ENCODE measurements at regions not wholly inside any gene's neighbourhood (a gene's known extent, or its start where the extent isn't known, plus 50 kb on each side); places are given as distances from the start of the nearest gene placed in this dataset.

GRCh38 chr3:181274025-181274424 lies 284.5 kb upstream of the DNAJC19 start:
- TF ChIP-seq TCF12 (IDR thresholded peaks at IDR 0.05) (no peak), NRF1 (IDR thresholded peaks at IDR 0.05; ENCODE audit: low read depth, low read length) (no peak), RAD21 (IDR thresholded peaks at IDR 0.05; ENCODE audit: low read length) (no peak)
- no peaks in the 10 kb centered on the region for H3F3A ChIP-seq (replicated peaks; ENCODE audit: insufficient read depth)
- H3K9ac ChIP-seq: no peak overlapping the region
- POLR2A ChIA-PET: no interaction called here
- no peak overlapping the region for H2AFZ ChIP-seq (ENCODE audit: low read depth)
- H3K9me3 ChIP-seq: no peaks in the 10 kb centered on the region
- H3K9me2 ChIP-seq: no peaks in the 10 kb centered on the region
- no peaks in the 10 kb centered on the region for H3K79me2 ChIP-seq (ENCODE audit: insufficient read depth)
- no peaks in the 10 kb centered on the region for H3K36me3 ChIP-seq (replicated peaks in 1 of 2; ENCODE audit: control insufficient read depth in 1 of 2, insufficient read depth in 2 of 2, low read length in 1 of 2)
- H3K4me3 ChIP-seq (ENCODE audit: low read depth in 2 of 2, low read length in 1 of 2): no peak overlapping the region
- CTCF ChIA-PET: interaction anchor here (2.3 to 2.5 kb wide), 2 partner anchors 64 to 426 kb away, joined by 9 to 16 read pairs; no protein-coding TSS in a partner anchor
- no peaks in the 10 kb centered on the region; a peak in 1 of 4 replicates for H3K4me1 ChIP-seq (ENCODE audit: control insufficient read depth in 1 of 2, insufficient read depth in 2 of 2, low read depth in 1 of 2, low read length in 1 of 2)
- no peaks in the 10 kb centered on the region for H4K20me1 ChIP-seq (ENCODE audit: insufficient read depth)
- H3K4me2 ChIP-seq: no peak overlapping the region
- H3K27ac ChIP-seq (ENCODE audit: low read depth in 2 of 2, low read length in 1 of 2): no peak overlapping the region
- no peaks in the 10 kb centered on the region for H3K27me3 ChIP-seq (ENCODE audit: insufficient read depth)
- WGBS (ENCODE audit: low lambda C conversion rate): 21% methylated on average over 1 of the region's 1 CpG
- DNase-seq: no peak

- H3K9ac ChIP-seq: no peak overlapping the region
- H3K36me3 ChIP-seq (replicated peaks in 1 of 2; ENCODE audit: control insufficient read depth in 1 of 2, insufficient read depth in 2 of 2, low read length in 1 of 2): no peaks in the 10 kb centered on the region
- H3F3A ChIP-seq (replicated peaks; ENCODE audit: insufficient read depth): no peaks in the 10 kb centered on the region
- H3K4me1 ChIP-seq (ENCODE audit: control insufficient read depth in 1 of 2, insufficient read depth in 2 of 2, low read depth in 1 of 2, low read length in 1 of 2): no peaks in the 10 kb centered on the region
- H3K9me3 ChIP-seq: no peaks in the 10 kb centered on the region
- H4K20me1 ChIP-seq (ENCODE audit: insufficient read depth): no peaks in the 10 kb centered on the region
- no peak overlapping the region for H3K27ac ChIP-seq (ENCODE audit: low read depth in 2 of 2, low read length in 1 of 2)
- TF ChIP-seq EZH2phosphoT487 (IDR thresholded peaks at IDR 0.05; ENCODE audit: borderline replicate concordance, low read depth) (no peak), GATA2 (CRISPR knock-in tag; IDR thresholded peaks at IDR 0.05) (no peak), NFIC (IDR thresholded peaks at IDR 0.05; ENCODE audit: borderline replicate concordance) (no peak), RAD21 (IDR thresholded peaks at IDR 0.05; ENCODE audit: low read length) (no peak), MAX (IDR thresholded peaks at IDR 0.05; ENCODE audit: low read depth) (no peak), JUND (IDR thresholded peaks at IDR 0.05) (no peak)
- no peak overlapping the region for H2AFZ ChIP-seq (ENCODE audit: low read depth)
- H3K27me3 ChIP-seq (ENCODE audit: insufficient read depth): no peaks in the 10 kb centered on the region
- ChIA-PET CTCF (interaction anchor here (0.8 to 2.0 kb wide), 2 partner anchors 12 to 57 kb away, joined by 5 to 9 read pairs; no protein-coding TSS in a partner anchor), POLR2A (no interaction called here)
- H3K4me2 ChIP-seq: no peak overlapping the region
- H3K4me3 ChIP-seq (ENCODE audit: low read depth in 2 of 2, low read length in 1 of 2): no peak overlapping the region
- DNase-seq: no peak
- no peaks in the 10 kb centered on the region for H3K79me2 ChIP-seq (ENCODE audit: insufficient read depth)
- no peaks in the 10 kb centered on the region for H3K9me2 ChIP-seq
Measured at GRCh38 chr3:181267312-181267711, 277.8 kb upstream of the DNAJC19 start.

- 0 out of 2 replicates have a peak overlapping the region, but pooled peaks have one; percentile 31 for H2AFZ ChIP-seq (ENCODE audit: low read depth)
- no peaks in the 10 kb centered on the region for H3K4me1 ChIP-seq (ENCODE audit: control insufficient read depth in 1 of 2, insufficient read depth in 2 of 2, low read depth in 1 of 2, low read length in 1 of 2)
- H4K20me1 ChIP-seq (ENCODE audit: insufficient read depth): no peaks in the 10 kb centered on the region
- H3K36me3 ChIP-seq (replicated peaks in 1 of 2; ENCODE audit: control insufficient read depth in 1 of 2, insufficient read depth in 2 of 2, low read length in 1 of 2): no peaks in the 10 kb centered on the region
- CTCF ChIA-PET: interaction anchor here (1.0 to 2.0 kb wide), 3 partner anchors 12 to 61 kb away, joined by 3 to 9 read pairs (median 3); no protein-coding TSS in a partner anchor
- H3K9ac ChIP-seq: no peak overlapping the region
- TF ChIP-seq YY1 (IDR thresholded peaks at IDR 0.05; ENCODE audit: low read depth): no peak
- no peak for TF ChIP-seq RAD21 (IDR thresholded peaks at IDR 0.05; ENCODE audit: low read length)
- no peak for TF ChIP-seq GABPA (IDR thresholded peaks at IDR 0.05; ENCODE audit: low read depth)
- TF ChIP-seq GATA2 (CRISPR knock-in tag; IDR thresholded peaks at IDR 0.05): no peak
- TF ChIP-seq MEF2A (IDR thresholded peaks at IDR 0.05; ENCODE audit: borderline replicate concordance, low read depth): no peak
- TF ChIP-seq TCF12 (IDR thresholded peaks at IDR 0.05): no peak
- H3K9me2 ChIP-seq: no peaks in the 10 kb centered on the region
- POLR2A ChIA-PET: no interaction called here
- no peaks in the 10 kb centered on the region for H3F3A ChIP-seq (replicated peaks; ENCODE audit: insufficient read depth)
- H3K4me2 ChIP-seq: peak overlapping the region; percentile 29; the same call in 1 of the 2 replicates
- no peaks in the 10 kb centered on the region for H3K9me3 ChIP-seq
- WGBS (ENCODE audit: low lambda C conversion rate): 50% methylated on average over 4 of the region's 4 CpGs
- H3K79me2 ChIP-seq (ENCODE audit: insufficient read depth): no peaks in the 10 kb centered on the region
- no peak for DNase-seq
- H3K27ac ChIP-seq (ENCODE audit: low read depth in 2 of 2, low read length in 1 of 2): no peak overlapping the region
- peak overlapping the region; percentile 10 to 28; a peak in 3 of 4 replicates for H3K4me3 ChIP-seq (ENCODE audit: low read depth in 2 of 2, low read length in 1 of 2)
- no peaks in the 10 kb centered on the region for H3K27me3 ChIP-seq (ENCODE audit: insufficient read depth)
Measured at GRCh38 chr3:181265750-181266333, 276.3 kb upstream of the DNAJC19 start.

All from SK-N-SH (cell line).